HG03558 (cell line): ENCODE measurements at regions not wholly inside any gene's neighbourhood (a gene's known extent, or its start where the extent isn't known, plus 50 kb on each side); places are given as distances from the start of the nearest gene placed in this dataset.

ENCODE experiments used
- ATAC-seq: cut with Tn5 transposase; IDR thresholded peaks from one replicate; pipeline ENCODE4 v1.9.1; 2021; ENCODE audit warnings: moderate number of reproducible peaks; ENCODE audit not compliant: unreplicated experiment; ENCODE audit errors: extremely low read depth

- ATAC-seq, result no peak
These were observed 321.0 kb upstream of the SNX7 start for GRCh38 chr1:98340511-98340910.

- no peak for ATAC-seq
These were observed 324.9 kb upstream of the SNX7 start for GRCh38 chr1:98336472-98337083.

GRCh38 chr1:98333936-98334335 lies 327.6 kb upstream of the SNX7 start:
- no peak for ATAC-seq

GRCh38 chr1:98333406-98333805 lies 328.1 kb upstream of the SNX7 start:
- ATAC-seq, result no peak

GRCh38 chr1:98331718-98332311 lies 329.7 kb upstream of the SNX7 start:
- no peak for ATAC-seq

- ATAC-seq, result no peak
These were observed 330.3 kb upstream of the SNX7 start for GRCh38 chr1:98331243-98331642.

GRCh38 chr1:98330224-98330623 lies 331.3 kb upstream of the SNX7 start:
- ATAC-seq, result no peak

GRCh38 chr1:98328855-98329254 lies 332.7 kb upstream of the SNX7 start:
- ATAC-seq, result no peak

GRCh38 chr1:98327220-98327861 lies 334.2 kb upstream of the SNX7 start:
- ATAC-seq, result no peak

- no peak for ATAC-seq
These were observed 335.7 kb upstream of the SNX7 start for GRCh38 chr1:98325646-98326440.

GRCh38 chr1:98323906-98324358 lies 337.6 kb upstream of the SNX7 start:
- no peak for ATAC-seq

- no peak for ATAC-seq
These were observed 338.1 kb upstream of the SNX7 start for GRCh38 chr1:98323388-98323787.

- no peak for ATAC-seq
These were observed 338.6 kb upstream of the SNX7 start for GRCh38 chr1:98322966-98323365.

GRCh38 chr1:98322086-98322485 lies 339.4 kb upstream of the SNX7 start:
- ATAC-seq, result no peak

- no peak for ATAC-seq
These were observed 340.3 kb upstream of the SNX7 start for GRCh38 chr1:98321191-98321590.

GRCh38 chr1:98316286-98316905 lies 345.1 kb upstream of the SNX7 start:
- ATAC-seq, result no peak

- no peak for ATAC-seq
These were observed 346.2 kb upstream of the SNX7 start for GRCh38 chr1:98315309-98315708.

- no peak for ATAC-seq
These were observed 346.9 kb upstream of the SNX7 start for GRCh38 chr1:98314601-98315000.

- ATAC-seq, result no peak
These were observed 354.9 kb upstream of the SNX7 start for GRCh38 chr1:98306517-98307089.

GRCh38 chr1:98305362-98305761 lies 356.2 kb upstream of the SNX7 start:
- no peak for ATAC-seq
